ENCODE measurements at regions not wholly inside any gene's neighbourhood (a gene's known extent, or its start where the extent isn't known, plus 50 kb on each side); places are given as distances from the start of the nearest gene placed in this dataset.

DNA sequence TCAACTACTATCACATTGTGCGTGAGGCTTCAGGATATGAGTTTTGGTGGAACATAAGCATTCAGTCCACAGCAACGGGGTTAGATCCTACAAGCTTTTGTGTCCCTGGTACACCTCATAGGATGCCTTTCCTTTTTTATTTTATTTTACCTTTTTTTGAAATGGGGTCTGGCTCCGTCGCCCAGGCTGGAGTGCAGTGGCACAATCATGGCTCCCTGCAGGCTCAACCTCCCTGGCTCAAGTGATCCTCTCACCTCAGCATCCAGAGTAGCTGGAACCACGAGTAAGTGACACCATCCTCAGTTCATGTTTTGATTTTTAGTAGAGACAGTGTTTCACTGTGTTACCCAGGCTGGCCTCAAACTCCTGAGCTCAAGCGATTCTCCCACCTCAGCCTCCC is 86.0 kb upstream of the RAI14 start:
- no peak for DNase-seq

DNA sequence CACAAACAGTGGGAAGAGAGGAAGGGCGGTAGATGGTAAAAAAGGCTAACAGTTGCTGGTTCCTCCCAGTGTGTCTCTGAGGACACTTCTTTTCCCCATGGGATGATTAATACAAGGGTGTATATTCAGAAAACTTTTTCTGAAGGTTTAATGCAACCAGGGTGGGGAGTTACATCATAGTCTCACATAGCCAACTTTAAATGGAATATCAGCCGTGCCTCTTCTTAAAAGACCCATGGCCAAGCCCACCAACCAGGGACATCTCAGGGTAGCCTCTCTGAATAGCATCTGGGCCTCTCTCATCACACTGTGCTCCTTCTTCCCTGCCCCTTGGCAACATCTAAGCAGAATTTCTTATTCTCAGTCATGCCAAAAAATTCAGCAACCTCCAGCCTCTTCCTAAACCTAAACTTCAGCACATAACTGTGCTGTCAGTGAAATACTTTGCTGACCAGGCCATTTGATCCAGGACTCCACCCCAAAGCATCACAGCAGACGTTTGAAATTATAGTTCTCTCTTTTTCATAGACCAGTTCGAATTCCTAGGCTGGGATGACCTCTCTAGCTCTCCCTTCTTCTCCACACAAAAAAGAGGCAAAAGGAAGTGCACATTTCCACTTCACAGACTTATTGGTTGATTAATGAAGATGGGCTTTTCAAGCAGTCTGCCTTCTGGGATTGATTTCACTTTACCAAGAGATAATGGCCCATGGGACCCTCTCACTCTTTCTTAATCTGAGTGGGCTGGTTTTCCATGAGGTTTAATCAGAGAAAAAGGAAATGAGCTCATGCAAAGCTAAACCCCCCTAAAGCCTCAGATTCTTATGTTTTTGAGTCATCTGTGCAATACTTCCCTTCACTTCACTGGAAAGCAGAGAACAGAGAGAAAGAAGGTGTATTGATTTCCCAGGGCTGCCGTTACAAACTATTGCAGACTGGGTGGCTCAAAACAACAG is 85.1 kb upstream of the RAI14 start:
- no peak for DNase-seq

DNA sequence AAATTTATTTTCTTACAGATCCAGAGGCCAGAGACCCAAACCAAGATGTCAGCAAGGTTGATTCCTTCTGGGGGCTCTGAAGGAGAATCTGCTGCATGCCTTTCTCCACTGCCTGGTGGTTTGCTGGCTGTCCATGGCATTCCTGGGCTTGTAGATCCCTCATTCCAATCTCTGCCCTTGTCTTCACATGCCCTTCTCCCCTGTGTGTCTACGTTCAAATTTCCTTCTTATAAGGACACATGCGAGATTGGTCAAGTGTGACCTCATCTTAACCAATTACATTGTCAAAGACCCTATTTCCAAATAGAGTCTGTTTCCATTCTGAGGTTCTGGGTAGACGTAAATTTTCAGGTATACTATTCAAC is 84.5 kb upstream of the RAI14 start:
- DNase-seq, result no peak

DNA sequence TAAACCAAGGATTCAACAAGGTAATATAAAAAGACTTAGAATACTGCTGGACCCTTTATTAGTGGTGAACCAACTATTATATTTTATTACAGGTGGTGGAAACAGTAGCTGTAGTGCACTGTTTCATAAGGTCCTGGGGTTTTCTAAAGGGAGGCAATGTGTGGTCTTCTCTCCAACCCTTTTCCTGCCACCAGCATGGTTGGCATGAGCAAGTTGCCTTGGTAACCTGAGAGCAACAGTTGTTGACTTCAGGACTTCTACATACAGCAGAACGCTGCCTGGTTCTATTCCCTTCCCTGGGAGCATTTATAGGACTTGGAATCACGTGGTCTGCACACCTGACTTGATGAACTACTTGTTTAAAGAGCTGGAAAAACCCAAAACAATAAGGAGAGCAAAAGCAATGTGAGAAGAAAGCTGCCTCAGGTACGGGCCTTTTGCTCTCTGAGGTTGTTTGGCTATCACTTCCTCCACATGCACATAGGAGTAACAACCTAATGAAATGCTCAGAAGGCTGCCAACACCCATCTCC is 81.1 kb upstream of the RAI14 start:
- no peak for DNase-seq

DNA sequence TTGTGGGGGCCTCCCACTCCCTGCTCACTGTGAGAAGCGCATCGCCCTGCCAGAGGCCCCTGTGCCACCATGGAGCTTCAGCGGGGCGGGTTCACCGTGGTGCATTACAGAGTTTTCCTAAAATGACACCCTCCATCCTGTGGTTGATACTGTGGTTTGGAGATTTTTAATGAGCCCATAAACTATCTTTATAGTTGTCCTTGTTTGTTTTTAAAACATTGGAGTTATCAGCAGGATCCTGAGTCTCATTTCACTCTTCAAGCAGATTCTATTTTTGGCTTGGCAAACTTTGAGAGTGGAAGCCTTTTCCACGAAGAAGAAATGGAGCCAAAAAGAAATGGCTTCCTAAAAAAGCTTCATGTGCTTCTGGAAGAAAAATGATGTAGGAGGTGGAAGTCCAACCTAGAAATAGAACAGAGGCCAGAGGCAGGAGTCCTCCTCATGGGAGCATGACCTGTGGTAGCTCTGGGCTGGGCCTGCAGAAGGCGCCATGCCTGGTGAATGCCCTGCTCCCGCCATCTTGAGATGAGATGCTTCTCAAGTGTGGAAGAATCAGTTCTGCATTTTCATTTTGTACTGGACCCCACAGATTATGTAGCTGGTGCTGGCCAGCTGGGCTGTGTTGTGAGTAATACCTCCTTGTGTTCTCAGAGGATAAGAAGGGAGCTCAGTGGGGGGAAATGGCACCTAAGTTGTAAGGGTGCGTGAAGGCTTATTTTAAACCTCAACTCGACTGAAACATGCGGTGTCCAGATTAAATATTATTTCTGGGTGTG is 79.0 kb upstream of the RAI14 start:
- no peak for DNase-seq

DNA sequence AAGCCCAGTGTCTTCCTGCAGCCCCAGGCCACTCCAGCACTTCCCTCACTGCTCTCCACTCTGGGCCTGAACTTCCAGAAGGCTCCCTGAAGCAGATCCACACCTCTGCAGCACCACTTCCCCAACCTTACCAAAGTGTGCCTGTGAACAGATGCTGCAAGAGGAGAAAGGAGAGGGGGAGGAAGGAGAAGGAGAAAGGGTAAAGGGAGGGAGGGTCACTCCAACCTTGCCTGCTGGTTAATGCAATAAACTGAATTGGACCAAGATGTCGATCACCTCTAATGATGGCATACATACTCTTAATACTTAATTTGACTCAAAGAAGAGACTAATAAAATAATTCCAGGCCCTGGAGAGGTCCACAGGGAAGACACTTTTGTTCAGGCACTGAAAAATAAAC is 77.2 kb upstream of the RAI14 start:
- no peak for DNase-seq

DNA sequence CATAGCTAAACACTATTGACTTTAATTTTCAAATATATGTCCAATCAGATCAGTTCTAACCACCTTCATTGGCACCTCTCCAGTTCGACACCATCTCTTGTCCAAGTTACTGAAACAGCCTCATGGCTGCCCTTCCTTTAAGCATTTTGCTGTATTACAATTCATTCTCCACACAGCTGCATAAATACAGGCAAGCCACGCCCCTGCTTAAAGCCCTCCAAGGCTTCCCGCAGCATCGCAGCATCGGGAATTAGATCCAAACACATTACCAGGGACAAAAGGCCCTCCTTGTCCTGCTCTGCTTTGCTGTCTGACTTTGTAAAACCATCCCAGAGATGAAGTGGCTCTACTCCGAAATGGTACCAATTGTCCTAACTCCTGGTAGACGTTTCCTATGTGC is 75.1 kb upstream of the RAI14 start:
- no peak for DNase-seq

DNA sequence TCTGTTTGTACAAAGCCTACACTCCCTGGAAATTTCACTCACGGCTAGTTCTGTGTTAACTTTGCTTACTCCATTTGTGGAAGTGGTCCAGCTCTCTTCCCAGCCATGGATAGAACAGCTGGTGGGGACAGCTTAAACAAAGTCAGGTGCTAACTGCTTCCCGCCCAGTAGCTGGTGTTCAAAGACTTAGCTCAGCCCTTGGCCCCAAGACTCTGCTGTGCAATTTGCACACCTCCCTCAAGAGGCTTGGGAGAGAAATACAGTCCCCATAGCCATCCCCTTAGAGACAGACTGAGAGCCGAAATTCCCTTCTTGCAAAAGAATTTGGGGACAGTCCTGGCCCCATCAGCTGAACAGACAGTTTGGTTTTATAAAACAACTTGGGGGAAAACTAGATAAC is 73.8 kb upstream of the RAI14 start:
- DNase-seq, result no peak

DNA sequence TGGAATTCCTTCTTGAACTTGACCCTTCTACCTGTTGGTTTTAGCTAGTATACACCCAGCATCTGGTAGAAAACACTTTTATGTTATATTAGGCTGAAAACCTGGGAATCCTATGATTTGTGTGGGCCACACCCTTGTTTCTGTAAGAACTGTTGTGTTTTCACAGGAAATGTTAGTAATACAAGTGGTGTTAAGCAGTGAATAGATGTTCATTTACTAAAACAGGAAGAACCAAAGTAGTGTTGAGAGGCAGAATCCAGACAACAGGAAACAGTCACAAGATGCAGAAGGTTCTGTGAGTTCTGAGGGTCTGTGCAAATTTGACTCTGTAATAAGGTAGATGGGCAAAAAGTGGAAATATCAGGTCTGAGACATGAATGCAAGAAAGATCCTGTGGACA is 73.0 kb upstream of the RAI14 start:
- no peak for DNase-seq

DNA sequence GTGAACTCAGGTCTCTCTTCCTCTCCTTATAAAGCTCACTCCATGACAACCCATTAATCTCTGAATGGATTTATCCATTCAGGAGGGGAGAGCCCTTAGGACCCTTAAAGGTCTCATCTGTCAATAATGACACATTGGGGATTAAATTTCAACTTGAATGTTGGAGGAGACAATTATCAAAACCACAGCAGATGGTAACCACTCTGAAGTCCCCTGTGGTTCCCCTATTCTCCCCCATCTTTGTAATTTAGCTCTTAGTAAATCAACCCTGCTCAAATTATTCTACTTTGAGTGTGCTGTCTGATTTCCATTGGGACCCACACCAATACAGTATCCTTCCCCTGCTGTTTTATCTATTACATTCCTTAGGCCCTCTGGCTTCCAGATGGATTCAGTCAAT is 72.0 kb upstream of the RAI14 start:
- no peak for DNase-seq

DNA sequence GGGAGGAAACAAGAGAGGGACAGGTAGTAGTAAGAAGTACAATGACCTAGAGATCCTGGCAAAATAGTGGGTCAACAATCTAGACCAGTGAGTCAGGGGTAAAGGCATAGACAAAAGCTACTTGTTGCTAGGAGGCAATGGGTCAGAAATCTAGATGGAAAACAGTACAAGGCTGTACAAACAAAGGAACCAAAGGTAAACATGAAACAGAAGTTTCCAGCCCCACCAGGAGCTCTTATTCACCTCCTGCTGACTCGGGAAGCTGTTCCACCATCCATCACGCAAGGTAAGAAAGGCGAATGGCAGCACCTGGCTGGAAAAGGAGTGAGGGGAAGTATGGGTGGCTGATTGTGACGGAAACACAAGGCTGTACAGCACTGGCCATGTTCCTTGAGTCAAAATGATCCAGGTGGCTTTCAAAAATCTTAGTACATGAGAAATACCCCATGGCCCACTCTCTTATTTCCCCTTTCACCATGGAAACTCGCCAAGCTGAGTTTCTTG is 70.5 kb upstream of the RAI14 start:
- DNase-seq, result no peak

DNA sequence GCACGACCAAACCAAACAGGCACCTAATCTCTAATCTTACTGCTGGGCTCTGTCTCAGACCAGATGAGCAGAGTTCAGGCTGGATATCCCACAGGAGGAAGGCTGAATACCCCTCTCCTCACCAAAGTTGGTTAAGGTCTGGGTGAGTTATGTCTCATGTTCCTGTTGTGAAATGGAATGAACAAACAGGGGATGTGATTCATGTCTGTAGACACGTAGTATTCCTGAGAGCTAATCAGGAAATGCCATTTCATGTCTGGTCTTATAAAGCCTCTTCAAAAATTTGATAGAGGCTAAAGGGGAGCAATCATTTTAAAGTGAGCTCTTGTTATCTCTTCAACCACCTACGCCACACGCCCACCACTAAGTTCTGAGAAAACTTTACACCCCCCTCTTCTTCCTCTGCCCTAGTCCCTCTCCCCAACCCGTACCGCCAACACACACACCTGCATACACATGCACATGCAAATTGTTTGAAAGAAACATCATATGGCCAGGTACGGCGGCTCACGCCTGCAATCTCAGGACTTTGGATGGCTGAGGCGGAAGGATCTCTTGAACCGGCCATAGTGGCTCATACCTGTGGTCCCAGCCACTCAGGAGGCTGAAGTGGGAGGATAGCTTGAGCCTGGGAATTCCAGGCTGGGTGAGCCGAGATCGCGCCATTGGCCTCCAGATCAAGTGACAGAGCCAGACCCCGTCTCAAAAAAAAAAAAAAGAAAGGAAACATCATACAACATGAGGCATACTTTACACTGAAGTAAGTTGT is 69.8 kb upstream of the RAI14 start:
- DNase-seq, result no peak

DNA sequence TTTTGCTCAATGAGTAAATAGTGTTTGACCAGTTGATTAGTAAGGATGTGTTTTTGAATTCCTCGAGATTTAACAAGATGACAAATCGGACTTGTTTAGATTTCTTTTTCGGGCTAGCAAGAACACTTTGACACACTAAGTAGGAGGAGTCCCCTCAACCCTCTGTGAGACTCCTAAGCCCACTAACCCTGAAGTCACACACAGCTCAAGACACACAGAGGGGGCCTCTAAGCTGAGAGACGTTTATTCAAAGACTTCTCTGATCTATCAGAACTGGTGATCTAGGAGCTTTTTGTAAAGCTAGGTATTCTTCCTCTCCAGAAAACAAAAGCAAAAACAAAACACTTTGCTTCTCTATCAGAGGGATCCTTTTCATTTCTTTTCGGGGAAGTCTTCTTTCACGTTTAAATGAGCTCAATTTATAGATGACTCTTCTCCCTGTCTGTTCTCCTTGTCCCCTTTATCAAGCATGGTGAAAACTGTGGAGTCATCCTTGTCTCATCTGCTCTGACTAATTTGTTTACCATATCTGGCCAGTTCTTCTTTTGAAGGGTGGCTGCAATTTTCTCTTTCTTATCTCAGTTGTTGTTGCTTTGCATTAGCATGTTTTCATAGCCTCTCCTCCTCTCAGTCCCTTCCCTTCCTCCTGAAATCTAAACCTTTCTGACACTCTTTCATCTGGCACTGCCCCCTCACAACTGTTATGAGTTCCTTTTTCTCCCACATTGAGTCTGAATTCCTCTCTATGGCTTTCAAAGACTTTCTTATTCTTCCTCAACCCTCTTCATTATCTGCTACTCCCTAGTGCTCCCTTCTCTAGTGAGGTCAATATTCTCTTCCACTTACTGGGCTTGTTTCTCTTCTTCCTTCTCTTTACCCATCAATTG is 68.5 kb upstream of the RAI14 start:
- DNase-seq, result no peak

DNA sequence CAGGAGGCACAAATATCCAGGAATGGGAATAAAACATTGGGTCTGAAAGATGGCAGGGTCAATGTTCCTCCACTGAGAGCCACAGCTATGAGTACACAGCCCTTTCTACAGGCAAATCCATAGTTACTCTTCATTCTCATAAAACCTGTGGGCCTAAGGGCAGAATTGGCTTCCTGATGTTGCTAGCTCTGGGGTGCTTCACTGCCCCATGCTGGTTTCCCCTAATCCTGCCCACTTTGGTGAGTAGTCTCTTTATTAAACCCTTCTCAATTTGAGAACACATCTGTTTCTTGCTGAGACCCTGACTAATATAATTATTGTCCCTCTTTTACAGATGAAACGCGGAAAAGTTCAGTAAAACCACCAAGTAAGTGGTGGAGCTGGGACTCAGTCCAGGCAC is 66.3 kb upstream of the RAI14 start:
- no peak for DNase-seq

DNA sequence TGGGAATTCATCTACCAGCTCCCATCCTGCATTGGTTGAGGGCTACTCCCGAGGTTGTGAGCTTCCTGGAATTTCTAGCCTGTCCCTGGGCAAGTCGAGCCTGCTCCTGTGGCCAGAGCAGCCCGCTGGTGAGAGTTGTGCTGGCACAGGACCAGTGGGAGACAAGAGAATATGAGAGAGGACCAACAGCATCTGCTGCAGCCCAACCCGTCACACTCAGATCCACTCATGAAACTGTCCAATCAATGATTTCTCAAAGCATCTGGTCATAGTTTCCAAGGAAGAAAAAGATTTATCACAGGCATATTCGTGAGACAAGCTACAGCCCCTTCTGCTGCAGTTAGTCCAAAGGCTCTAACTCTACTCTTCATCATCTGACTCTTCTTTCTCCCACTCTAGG is 64.4 kb upstream of the RAI14 start:
- DNase-seq, result no peak

DNA sequence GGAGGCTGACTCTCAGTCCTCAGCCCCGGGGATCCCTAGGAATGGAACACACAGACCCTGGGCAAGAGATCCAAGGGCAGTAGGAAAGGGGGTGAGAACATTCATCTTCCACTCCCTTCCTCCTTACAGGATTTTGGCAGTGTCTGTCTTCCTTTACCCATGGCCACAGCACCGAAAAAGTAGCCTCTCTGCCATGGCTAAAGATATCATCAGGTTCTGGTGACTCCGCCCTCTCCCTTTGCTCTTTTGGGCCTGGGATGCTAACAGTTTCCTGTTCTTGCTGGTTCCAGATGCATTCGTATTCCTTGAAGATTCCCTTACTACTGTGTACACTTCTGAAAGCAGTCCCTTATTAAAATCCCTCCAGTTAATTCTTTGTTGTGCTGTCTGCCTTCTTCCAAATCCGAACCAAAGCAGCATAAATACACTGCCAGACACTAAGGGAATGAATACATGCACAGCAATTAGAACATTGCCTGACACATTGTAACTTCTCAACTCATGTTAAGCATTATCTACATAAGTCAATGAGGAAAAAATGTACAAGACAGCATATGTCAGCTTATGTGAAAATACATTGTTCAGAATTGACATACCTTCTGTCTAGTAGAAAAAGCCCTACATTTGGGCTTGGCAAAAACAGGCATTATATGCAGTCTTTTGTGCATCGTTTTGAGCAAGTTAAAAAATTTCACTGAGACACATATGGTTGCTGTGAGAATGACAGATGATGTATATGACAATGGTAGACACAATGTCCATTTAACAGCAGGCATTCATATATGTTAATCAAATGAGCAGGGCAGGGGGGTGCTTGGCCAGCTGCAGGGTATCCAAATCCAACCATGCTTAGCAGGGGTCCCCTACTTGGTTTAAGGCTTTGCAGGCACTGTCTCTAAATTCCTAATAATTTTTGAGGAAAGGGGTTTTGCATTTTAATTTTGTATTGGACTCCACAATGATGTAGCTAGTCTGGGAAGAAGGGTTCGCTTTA is 58.8 kb upstream of the RAI14 start:
- no peak for DNase-seq

DNA sequence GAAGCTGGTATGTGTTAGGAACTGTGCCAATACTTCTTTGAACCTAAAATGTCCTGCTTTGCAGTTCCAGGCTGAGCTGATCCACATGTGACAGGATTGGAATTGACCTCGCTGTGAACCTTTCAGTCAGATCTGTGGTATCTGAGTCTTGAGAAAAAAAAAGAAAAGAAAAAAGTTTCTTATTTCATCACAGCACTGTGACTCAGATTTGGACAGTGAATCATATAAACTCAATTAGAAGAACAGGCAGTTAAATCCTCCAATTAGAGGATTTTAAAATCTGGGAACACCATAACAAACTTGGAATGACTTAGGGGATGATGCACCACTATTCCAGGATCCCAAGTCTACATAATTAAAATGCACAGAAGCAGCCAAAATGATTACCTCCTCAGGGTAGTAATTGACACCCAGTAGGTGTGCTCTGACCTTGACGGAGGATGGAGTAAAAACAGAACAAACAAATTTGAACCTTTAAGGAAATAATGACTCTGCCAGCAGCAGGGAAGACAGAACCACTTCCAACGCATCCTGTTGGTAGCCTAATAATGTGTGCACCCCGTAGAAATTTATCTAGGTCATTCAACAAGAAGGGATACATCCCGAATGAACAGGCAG is 57.8 kb upstream of the RAI14 start:
- DNase-seq, result no peak

DNA sequence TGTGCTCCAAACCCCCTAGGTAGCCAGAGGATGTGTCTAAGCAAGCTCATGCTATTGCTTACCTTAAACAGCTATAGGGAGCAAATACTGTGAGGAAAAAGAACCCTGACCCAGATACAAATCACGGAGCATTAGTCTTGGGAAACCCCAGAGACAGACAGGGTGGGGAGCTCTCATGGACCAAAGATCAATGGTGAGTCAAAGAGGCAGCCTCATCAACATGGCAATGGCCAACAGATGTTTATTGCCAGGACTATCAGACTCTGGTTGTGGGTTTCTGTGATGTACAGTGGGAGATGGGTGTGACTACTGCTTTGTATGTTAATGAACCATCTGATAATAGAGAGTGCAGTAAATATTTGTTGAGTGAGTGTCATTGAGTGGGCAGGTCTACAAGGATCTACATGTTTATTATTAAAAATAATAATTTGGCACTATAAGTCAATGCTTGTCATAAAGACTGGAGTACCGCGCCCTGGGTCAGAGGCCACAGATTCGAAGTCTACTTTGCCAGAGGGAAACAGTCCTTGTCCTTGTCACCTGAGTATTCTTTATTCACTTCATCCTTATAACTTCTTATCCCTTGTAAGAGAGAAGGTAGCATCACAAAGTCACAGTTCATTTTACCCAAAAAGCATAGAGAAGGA is 56.5 kb upstream of the RAI14 start:
- no peak for DNase-seq

DNA sequence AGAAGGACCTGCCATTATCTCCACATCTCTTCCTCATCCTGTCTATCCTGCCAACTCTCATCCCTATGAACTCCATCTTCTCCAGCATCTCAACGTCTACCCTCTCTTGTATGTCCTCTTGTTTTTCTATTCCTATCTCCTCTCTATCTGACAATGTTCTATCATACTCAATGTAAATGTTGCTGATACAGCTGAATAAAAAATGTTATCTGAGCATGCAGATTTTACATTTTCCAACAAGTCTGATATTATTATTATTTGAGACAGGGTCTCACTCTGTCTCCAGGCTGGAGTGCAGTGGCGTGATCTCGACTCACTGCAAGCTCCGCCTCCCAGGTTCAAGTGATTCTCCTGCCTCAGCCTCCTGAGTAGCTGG is 56.0 kb upstream of the RAI14 start:
- no peak for DNase-seq

DNA sequence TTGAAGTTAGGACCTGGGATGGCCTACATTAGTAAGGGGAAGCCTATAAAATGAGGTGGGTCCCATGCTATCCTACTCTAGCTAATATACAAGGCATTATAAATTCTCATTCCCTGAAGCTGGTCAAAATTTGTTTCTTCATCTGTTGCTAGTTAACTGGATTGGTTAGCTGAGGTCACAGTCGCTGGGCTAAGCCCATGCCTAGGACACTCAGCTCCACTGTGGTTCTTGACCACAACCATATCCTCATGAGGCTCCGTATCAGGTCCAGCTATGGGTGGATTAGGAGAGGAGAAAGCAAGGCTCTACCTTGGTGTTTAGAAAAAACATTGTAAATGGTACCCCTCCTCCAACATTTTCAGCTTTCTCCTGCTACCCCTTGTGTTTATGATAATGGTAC is 52.8 kb upstream of the RAI14 start:
- DNase-seq, result no peak
